Kidney (tissue), 13 donors: ENCODE measurements at regions not wholly inside any gene's neighbourhood (a gene's known extent, or its start where the extent isn't known, plus 50 kb on each side); places are given as distances from the start of the nearest gene placed in this dataset.

Experiments used
- DNase-seq, 5 donors: peaks; one replicate each; pipeline ENCODE4 v3.0.0-alpha.2; 2013 to 2020
- FAIRE-seq: peaks from 2 replicates; lab custom pipeline; 2012; peaks lifted over from hg19 to GRCh38; lab: Jason Lieb, UNC
- H3K27ac ChIP-seq, 2 donors: one replicate each; pipeline ENCODE4 v1.7.0; 2013; ENCODE audit warnings: low read depth in 2 of 2, low read length in 2 of 2, inconsistent platforms in 1 of 2
- H3K27me3 ChIP-seq: one replicate; pipeline ENCODE4 v1.7.1; 2013; ENCODE audit warnings: low read length, inconsistent platforms; ENCODE audit not compliant: control insufficient read depth, insufficient read depth
- H3K36me3 ChIP-seq, 3 donors: one replicate each; pipeline versions ENCODE4 v1.7.0 to v1.7.1; 2013; ENCODE audit warnings: low read length in 3 of 3, control low read depth in 1 of 3, inconsistent platforms in 1 of 3; ENCODE audit not compliant: insufficient read depth in 3 of 3, control insufficient read depth in 2 of 3
- H3K4me1 ChIP-seq, 3 donors: one replicate each; pipeline versions ENCODE4 v1.7.0 to v1.7.1; 2013; ENCODE audit warnings: low read length in 3 of 3, inconsistent platforms in 1 of 3, low read depth in 1 of 3; ENCODE audit not compliant: control insufficient read depth in 2 of 3, insufficient read depth in 2 of 3
- H3K4me3 ChIP-seq, 3 donors: one replicate each; pipeline versions ENCODE4 v1.7.0 to v1.8.1; 2013; ENCODE audit warnings: low read length in 3 of 3, control low read depth in 1 of 3, inconsistent platforms in 1 of 3
- H3K9ac ChIP-seq, 3 donors: one replicate each; pipeline versions ENCODE4 v1.7.0 to v1.7.1; 2013; ENCODE audit warnings: low read length in 3 of 3, control low read depth in 1 of 3, inconsistent platforms in 1 of 3
- H3K9me3 ChIP-seq, 3 donors: one replicate each; pipeline versions ENCODE4 v1.7.0 to v1.7.1; 2013; ENCODE audit warnings: low read length in 3 of 3, control low read depth in 1 of 3, inconsistent platforms in 1 of 3; ENCODE audit not compliant: control insufficient read depth in 2 of 3, insufficient read depth in 1 of 3
- CTCF ChIP-seq: IDR thresholded peaks from 3 replicates; pipeline ENCODE4 v1.5.1; 2012; ENCODE audit warnings: mild to moderate bottlenecking, moderate library complexity, borderline replicate concordance; ENCODE audit not compliant: insufficient read depth; ENCODE audit errors: extremely low read depth
- intact Hi-C: fragments of 100-400 bp; cut with DNase I; formaldehyde crosslinking; loops from one replicate; pipeline ENCODE4 v1.11.1; 2022
- donor health status: control.
- donor health status: control.
- donor health status: control.
- donor health status: control.
- donor health status: control.
- donor health status: DM: yes; HTN: yes; CAD: no.
- donor health status: Normal renal cell carcinoma (clear cell type).

DNA sequence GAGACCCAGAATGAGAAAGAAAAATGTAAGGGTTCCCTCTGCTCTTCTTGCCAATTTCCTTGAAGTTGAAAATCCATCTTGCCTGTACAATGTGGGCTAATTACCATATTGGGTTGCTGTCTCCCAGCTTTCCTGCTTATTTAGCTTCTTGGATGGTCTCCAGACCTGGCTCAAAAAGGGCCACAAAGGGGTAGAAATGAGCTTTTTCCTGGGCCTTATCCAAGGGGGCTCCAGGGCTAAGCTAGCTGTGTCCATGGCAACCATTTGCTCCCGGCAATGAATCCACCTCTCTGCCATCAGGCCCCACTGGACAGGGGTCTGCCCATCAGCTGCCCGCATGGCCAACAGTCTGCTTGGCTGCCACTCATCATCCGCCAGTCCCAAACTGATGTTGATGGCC lies 85.0 kb downstream of the BOD1L2 start:
- intact Hi-C loops = no loop called here
- Histone ChIP-seq H3K9me3 (no peaks in the 10 kb centered on the region), H3K4me1 (no peaks in the 10 kb centered on the region), H3K36me3 (no peaks in the 10 kb centered on the region), H3K27ac (no peak overlapping the region), H3K27me3 (no peaks in the 10 kb centered on the region), H3K9ac (no peak overlapping the region), H3K4me3 (no peak overlapping the region)
- no peak for DNase-seq
- TF ChIP-seq CTCF = no peak
- no peak for FAIRE-seq

DNA sequence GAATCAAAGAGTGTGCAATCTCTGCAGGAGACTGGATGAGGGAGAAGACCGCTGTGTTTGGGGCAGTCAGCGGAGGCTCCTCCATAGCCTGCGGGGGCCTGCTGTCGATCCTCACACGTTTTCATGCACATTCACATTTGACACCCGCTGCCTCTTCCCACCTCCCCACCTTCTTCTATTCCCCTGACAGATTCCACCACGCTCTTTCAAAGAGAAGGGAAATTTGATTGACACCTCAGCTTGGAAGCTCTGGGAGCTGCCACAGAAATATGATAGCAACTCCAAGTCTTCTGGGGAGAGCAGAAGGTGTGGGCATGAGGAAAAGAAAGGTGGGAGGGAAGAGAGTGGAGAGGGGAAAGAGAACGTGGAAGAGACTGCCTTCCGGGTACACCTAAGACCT lies 87.5 kb downstream of the BOD1L2 start:
- Histone ChIP-seq H3K27me3 (no peaks in the 10 kb centered on the region), H3K4me1 (no peaks in the 10 kb centered on the region), H3K9ac (no peak overlapping the region), H3K27ac (no peak overlapping the region), H3K9me3 (no peaks in the 10 kb centered on the region), H3K36me3 (no peaks in the 10 kb centered on the region), H3K4me3 (no peak overlapping the region)
- FAIRE-seq (no peak), DNase-seq (no peak)
- intact Hi-C loops = no loop called here
- TF ChIP-seq CTCF = no peak

DNA sequence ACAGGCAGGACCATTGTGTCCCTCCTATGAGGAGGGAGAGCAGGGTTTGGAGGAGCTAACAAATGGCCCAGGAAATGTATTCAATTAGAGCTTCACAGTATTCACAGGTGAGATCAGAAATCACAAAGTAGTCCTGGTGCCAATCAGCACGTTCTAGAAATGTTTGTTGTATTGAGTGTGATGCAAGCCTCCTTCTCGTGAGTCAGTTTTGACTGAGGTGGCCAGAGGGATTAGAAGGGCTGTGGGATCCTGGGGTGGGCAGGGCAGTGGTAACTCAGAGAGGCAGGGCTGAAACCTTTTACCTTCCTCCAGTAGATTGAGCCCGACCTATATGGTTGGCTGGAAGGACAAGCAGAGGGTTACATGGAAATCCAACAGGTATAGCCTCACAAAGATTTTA lies 95.0 kb downstream of the BOD1L2 start:
- intact Hi-C loops = no loop called here
- Histone ChIP-seq H3K9ac (no peak overlapping the region), H3K4me1 (no peaks in the 10 kb centered on the region), H3K27ac (no peak overlapping the region), H3K27me3 (no peaks in the 10 kb centered on the region), H3K9me3 (no peaks in the 10 kb centered on the region), H3K36me3 (no peaks in the 10 kb centered on the region), H3K4me3 (no peak overlapping the region)
- no peak for TF ChIP-seq CTCF
- no peak for DNase-seq
- no peak for FAIRE-seq

DNA sequence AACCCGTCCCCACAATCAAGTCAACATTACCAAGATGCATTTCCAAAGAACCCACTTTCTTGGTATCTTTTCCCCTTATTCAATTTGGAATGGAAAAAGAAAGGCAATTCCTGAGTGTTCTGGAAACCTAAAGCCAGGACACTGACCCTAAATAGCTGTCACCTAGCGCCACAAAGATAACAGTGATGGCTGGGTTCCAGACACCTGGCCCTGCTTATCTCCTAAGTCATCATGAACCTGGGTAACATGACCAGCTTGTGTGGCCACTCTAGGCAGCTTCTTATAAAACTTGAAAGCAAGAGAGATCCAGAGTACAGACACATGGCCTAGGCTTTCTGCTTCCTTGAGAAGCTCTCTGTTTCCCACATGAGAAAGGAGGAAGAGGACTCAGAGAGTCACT lies 95.4 kb downstream of the BOD1L2 start:
- no peak for FAIRE-seq
- Histone ChIP-seq H3K27me3 (no peaks in the 10 kb centered on the region), H3K4me3 (no peak overlapping the region), H3K36me3 (no peaks in the 10 kb centered on the region), H3K9me3 (no peaks in the 10 kb centered on the region), H3K4me1 (no peaks in the 10 kb centered on the region), H3K27ac (no peak overlapping the region), H3K9ac (no peak overlapping the region)
- intact Hi-C loops = no loop called here
- TF ChIP-seq CTCF = no peak
- DNase-seq = no peak
